NT2/D1 (cell line): ENCODE measurements at regions not wholly inside any gene's neighbourhood (a gene's known extent, or its start where the extent isn't known, plus 50 kb on each side); places are given as distances from the start of the nearest gene placed in this dataset.

Source experiments
- DNase-seq: peaks from one replicate; pipeline ENCODE4 v3.0.0-alpha.2; 2011; ENCODE audit warnings: low read depth, low spot score
- H3K27me3 ChIP-seq: 2 replicates; pipeline ENCODE4 v1.6.0; 2011; ENCODE audit warnings: mild to moderate bottlenecking; ENCODE audit not compliant: insufficient read length, insufficient read depth
- H3K36me3 ChIP-seq: 2 replicates; pipeline ENCODE4 v1.6.1; 2011; ENCODE audit warnings: mild to moderate bottlenecking, low read length, mixed read lengths; ENCODE audit not compliant: insufficient read depth, insufficient read length
- H3K4me1 ChIP-seq: 2 replicates; pipeline ENCODE4 v1.5.1; 2011; ENCODE audit not compliant: insufficient read depth, insufficient read length
- H3K4me3 ChIP-seq: 2 replicates; pipeline ENCODE4 v1.5.1; 2011; ENCODE audit warnings: low read depth; ENCODE audit not compliant: insufficient read length
- H3K9ac ChIP-seq: 2 replicates; pipeline ENCODE4 v1.6.0; 2011; ENCODE audit warnings: low read depth; ENCODE audit not compliant: insufficient read length
- H3K9me3 ChIP-seq: 2 replicates; pipeline ENCODE4 v1.5.1; 2011; ENCODE audit warnings: mild to moderate bottlenecking, low read length; ENCODE audit not compliant: insufficient read depth
- SUZ12 ChIP-seq: IDR thresholded peaks from 2 replicates; pipeline ENCODE4 v1.6.1; 2011; ENCODE audit not compliant: insufficient read length, insufficient read depth; ENCODE audit errors: extremely low read depth
- YY1 ChIP-seq: IDR thresholded peaks from 2 replicates; pipeline ENCODE4 v1.6.1; 2011; ENCODE audit not compliant: insufficient read length, insufficient read depth
- ZNF274 ChIP-seq: IDR thresholded peaks from 2 replicates; pipeline ENCODE4 v1.6.1; 2011; ENCODE audit warnings: mild to moderate bottlenecking, low read depth, low read length

GRCh38 chr22:22088658-22089458 lies 106.3 kb upstream of the TOP3B start:
- H3K4me1 ChIP-seq: no peaks in the 10 kb centered on the region
- H3K36me3 ChIP-seq: no peaks in the 10 kb centered on the region
- DNase-seq: no peak
- TF ChIP-seq YY1 (no peak), SUZ12 (no peak), ZNF274 (no peak)
- H3K4me3 ChIP-seq: no peak overlapping the region
- H3K9ac ChIP-seq: no peak overlapping the region
- no peaks in the 10 kb centered on the region for H3K9me3 ChIP-seq
- H3K27me3 ChIP-seq: peaks cover 99% of the 10 kb centered on the region

- H3K27me3 ChIP-seq: peaks cover 99% of the 10 kb centered on the region
Observed at GRCh38 chr22:22087854-22088657, 105.5 kb upstream of the TOP3B start.

DNA sequence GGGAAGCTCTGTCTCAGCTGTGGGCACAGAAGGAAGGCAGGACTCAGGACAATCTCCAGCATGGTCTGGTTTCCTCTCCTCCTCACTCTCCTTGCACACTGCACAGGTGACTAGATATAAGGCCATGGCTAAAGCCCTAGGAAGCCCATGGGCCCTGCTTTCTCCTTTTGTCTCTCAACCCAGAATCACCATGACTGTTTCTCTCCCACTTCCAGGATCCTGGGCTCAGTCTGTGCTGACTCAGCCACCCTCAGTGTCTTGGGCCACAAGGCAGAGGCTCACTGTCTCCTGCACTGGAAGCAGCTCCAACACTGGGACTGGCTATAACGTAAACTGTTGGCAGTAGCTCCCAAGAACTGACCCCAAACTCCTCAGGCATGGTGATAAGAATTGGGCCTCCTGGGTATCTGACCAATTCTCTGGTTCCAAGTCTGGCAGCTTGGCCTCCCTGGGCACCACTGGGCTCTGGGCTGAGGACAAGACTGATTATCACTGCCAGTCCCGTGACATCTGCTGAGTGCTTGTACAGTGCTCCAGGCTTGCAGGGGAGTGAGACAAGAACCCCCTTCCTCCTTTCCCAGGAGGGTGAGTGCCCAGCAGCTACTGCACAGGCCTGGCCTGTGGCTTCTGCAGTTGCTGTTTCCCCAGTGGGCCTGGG lies 104.0 kb upstream of the TOP3B start:
- H3K4me3 ChIP-seq: no peak overlapping the region
- peaks cover 99% of the 10 kb centered on the region for H3K27me3 ChIP-seq
- H3K9ac ChIP-seq: no peak overlapping the region
- H3K36me3 ChIP-seq: no peaks in the 10 kb centered on the region
- H3K4me1 ChIP-seq: no peaks in the 10 kb centered on the region
- no peak for TF ChIP-seq SUZ12
- no peak for TF ChIP-seq YY1
- TF ChIP-seq ZNF274: no peak
- no peaks in the 10 kb centered on the region for H3K9me3 ChIP-seq
- no peak for DNase-seq

More at GRCh38 chr22:22087854-22088657, 105.5 kb upstream of the TOP3B start:
- no peak for DNase-seq
- no peaks in the 10 kb centered on the region for H3K9me3 ChIP-seq
- no peaks in the 10 kb centered on the region for H3K4me1 ChIP-seq
- TF ChIP-seq SUZ12 (no peak), YY1 (no peak), ZNF274 (no peak)
- H3K36me3 ChIP-seq: no peaks in the 10 kb centered on the region
- H3K4me3 ChIP-seq: no peak overlapping the region
- no peak overlapping the region for H3K9ac ChIP-seq

DNA sequence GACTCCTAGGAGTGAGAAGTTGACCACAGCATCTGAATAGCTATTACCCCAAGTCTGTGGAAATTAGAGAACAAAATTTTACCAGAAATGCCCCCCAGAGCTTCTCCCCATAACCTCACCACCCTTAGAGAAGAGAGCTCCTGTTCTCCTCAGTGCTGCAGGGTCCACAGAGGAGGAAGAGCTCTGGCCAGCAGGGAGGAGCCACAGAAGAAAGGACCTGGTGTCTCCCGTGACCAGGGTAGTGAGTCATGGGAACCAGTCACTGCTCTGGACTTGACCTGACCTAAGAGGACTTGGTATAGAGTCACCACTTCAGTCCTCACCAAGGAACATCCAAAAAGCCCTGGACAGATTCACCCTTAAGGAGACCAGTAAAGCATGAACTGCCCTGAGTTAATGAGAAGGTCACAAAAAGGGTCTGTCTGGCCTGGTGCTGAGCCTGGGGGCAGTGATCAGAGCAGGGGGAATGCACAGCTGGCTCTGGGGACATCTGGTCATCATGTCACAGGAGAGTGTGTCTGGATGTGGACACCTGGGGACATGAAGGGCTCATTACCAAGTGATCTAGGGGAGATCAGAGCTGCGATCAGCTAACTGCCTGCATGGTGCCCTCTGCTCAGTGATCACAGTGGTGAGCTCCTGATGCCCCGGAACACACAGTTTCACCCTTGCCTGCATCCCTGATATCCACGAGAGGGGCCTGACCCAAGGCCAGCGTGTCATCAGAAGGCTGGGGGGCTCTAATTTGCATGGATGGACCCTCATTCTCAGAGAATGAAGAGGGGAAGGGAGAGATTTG lies 103.3 kb upstream of the TOP3B start:
- Histone ChIP-seq H3K27me3 (peaks cover 99% of the 10 kb centered on the region), H3K9ac (no peak overlapping the region), H3K36me3 (no peaks in the 10 kb centered on the region), H3K4me1 (no peaks in the 10 kb centered on the region), H3K9me3 (no peaks in the 10 kb centered on the region), H3K4me3 (no peak overlapping the region)
- no peak for TF ChIP-seq YY1
- no peak for TF ChIP-seq SUZ12
- no peak for TF ChIP-seq ZNF274
- no peak for DNase-seq

DNA sequence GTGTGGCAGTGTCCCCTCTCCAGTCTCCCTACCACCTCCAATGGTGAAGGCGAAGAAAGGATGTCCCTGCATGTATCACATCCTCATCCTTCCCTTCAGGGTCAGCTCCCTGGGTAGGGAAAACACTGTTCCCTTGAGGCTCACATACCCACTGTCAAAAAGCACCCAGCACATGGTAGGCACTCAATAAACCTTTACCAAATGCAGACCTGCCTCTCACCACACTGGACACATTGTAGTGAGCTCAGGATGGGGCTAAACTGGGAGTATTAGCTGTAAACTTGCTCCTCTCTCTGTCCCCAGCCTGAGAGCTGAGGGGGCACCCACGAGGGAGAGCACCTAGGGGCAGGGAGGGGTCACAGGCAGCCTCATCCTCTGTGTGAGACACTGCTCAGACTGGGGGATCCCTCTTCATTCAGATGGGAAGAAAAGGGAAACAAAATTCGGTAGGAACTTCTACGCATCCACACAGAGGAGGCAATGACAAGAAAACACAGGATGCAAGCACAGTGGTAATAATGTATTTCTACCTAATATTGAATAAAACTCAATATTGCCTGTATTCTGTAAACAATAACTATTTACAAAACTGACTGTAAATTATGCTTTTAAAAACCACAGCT lies 101.6 kb upstream of the TOP3B start:
- no peak for TF ChIP-seq ZNF274
- TF ChIP-seq SUZ12: no peak
- no peak for TF ChIP-seq YY1
- Histone ChIP-seq H3K9ac (no peak overlapping the region), H3K4me1 (no peaks in the 10 kb centered on the region), H3K9me3 (no peaks in the 10 kb centered on the region), H3K4me3 (no peak overlapping the region), H3K36me3 (no peaks in the 10 kb centered on the region), H3K27me3 (peaks cover 99% of the 10 kb centered on the region)
- DNase-seq: no peak

GRCh38 chr22:22082960-22083359 lies 100.4 kb upstream of the TOP3B start:
- no peak overlapping the region for H3K9ac ChIP-seq
- no peak overlapping the region for H3K4me3 ChIP-seq
- TF ChIP-seq SUZ12 (no peak), YY1 (no peak), ZNF274 (no peak)
- H3K4me1 ChIP-seq: no peaks in the 10 kb centered on the region
- no peak for DNase-seq
- H3K27me3 ChIP-seq: peaks cover 99% of the 10 kb centered on the region
- no peaks in the 10 kb centered on the region for H3K9me3 ChIP-seq
- H3K36me3 ChIP-seq: no peaks in the 10 kb centered on the region
